Keratinocyte (primary cell): ENCODE measurements at regions not wholly inside any gene's neighbourhood (a gene's known extent, or its start where the extent isn't known, plus 50 kb on each side); places are given as distances from the start of the nearest gene placed in this dataset.

Experiments used
- DNase-seq: peaks from one replicate; pipeline ENCODE4 v3.0.0-alpha.2; 2011; ENCODE audit warnings: low read depth, missing footprints, low spot score
- FAIRE-seq: peaks from 2 replicates; lab custom pipeline; 2011; peaks lifted over from hg19 to GRCh38; lab: Jason Lieb, UNC
- H2AFZ ChIP-seq: 2 replicates; pipeline ENCODE4 v1.6.0; 2012; ENCODE audit warnings: low read length, control low read depth, inconsistent platforms; ENCODE audit not compliant: control insufficient read depth
- H3K27ac ChIP-seq: 2 replicates; pipeline ENCODE4 v1.5.1; 2011; ENCODE audit warnings: low read length; ENCODE audit not compliant: control insufficient read depth, insufficient read depth
- H3K27me3 ChIP-seq: 3 replicates; pipeline ENCODE4 v1.6.0; 2011; ENCODE audit warnings: low read length; ENCODE audit not compliant: control insufficient read depth, insufficient read depth; ENCODE audit errors: extremely low read depth
- H3K36me3 ChIP-seq, 2 experiments: 2 replicates in 1 of 2; 3 replicates in 1 of 2; pipeline ENCODE4 v1.5.1; 2011; ENCODE audit warnings: low read length in 2 of 2, mild to moderate bottlenecking in 1 of 2; ENCODE audit not compliant: control insufficient read depth in 2 of 2, insufficient read depth in 2 of 2; ENCODE audit errors: extremely low read depth in 1 of 2
- H3K4me1 ChIP-seq: 3 replicates; pipeline ENCODE4 v1.5.1; 2011; ENCODE audit warnings: low read length; ENCODE audit not compliant: control insufficient read depth, insufficient read depth; ENCODE audit errors: extremely low read depth
- H3K4me2 ChIP-seq: 3 replicates; pipeline ENCODE4 v1.6.0; 2011; ENCODE audit warnings: low read depth, low read length; ENCODE audit not compliant: control insufficient read depth, insufficient read depth; ENCODE audit errors: extremely low read depth
- H3K4me3 ChIP-seq, 3 experiments: fragments of 200-600 bp in 1 of 3; sonication (generic) in 1 of 3; 2 replicates in 2 of 3; 3 replicates in 1 of 3; pipeline ENCODE4 v1.5.1; 2011 to 2016; ENCODE audit warnings: low read length in 3 of 3, mild to moderate bottlenecking in 3 of 3, control low read depth in 2 of 3, inconsistent platforms in 1 of 3, low read depth in 1 of 3, mixed read lengths in 1 of 3, mixed run types in 1 of 3, moderate library complexity in 1 of 3; ENCODE audit not compliant: control insufficient read depth in 2 of 3, insufficient read depth in 2 of 3; ENCODE audit errors: extremely low read depth in 1 of 3
- H3K79me2 ChIP-seq: 2 replicates; pipeline ENCODE4 v1.6.0; 2012; ENCODE audit warnings: low read length; ENCODE audit not compliant: control insufficient read depth, insufficient read depth
- H3K9ac ChIP-seq: 3 replicates; pipeline ENCODE4 v1.6.0; 2011; ENCODE audit warnings: low read length; ENCODE audit not compliant: control insufficient read depth, insufficient read depth; ENCODE audit errors: extremely low read depth
- H3K9me1 ChIP-seq: 3 replicates; pipeline ENCODE4 v1.6.0; 2011; ENCODE audit warnings: low read length; ENCODE audit not compliant: control insufficient read depth, insufficient read depth; ENCODE audit errors: extremely low read depth
- H3K9me3 ChIP-seq: 2 replicates; pipeline ENCODE4 v1.5.1; 2012; ENCODE audit warnings: low read depth, low read length; ENCODE audit not compliant: control insufficient read depth
- H4K20me1 ChIP-seq: 3 replicates; pipeline ENCODE4 v1.6.0; 2011; ENCODE audit warnings: low read length; ENCODE audit not compliant: control insufficient read depth, insufficient read depth; ENCODE audit errors: extremely low read depth
- EZH2 ChIP-seq: IDR thresholded peaks from one replicate; pipeline ENCODE4 v1.6.1; 2012; ENCODE audit warnings: inconsistent platforms, mild to moderate bottlenecking, low read length, moderate library complexity
- dilution Hi-C: fragments of 300-500 bp; cut with MboI; formaldehyde crosslinking; loops from one replicate; pipeline ENCODE4 v1.7.0; 2020; ENCODE audit warnings: low sequenced_read_pairs; ENCODE audit not compliant: extremely low pct_ligation_motif_present
- TF ChIP-seq, protein P1 (sequence below), 3 experiments: IDR thresholded peaks in 1 of 3; conservative IDR thresholded peaks in 1 of 3; optimal IDR thresholded peaks in 1 of 3; 2 replicates in 2 of 3; 3 replicates in 1 of 3; pipeline versions ENCODE3 to v1.5.1; 2011; ENCODE audit warnings: low read length in 3 of 3, mild to moderate bottlenecking in 3 of 3, moderate library complexity in 2 of 3, control low read depth in 1 of 3, inconsistent platforms in 1 of 3; ENCODE audit not compliant: insufficient read depth in 2 of 3; ENCODE audit errors: extremely low read depth in 1 of 3

DNA sequence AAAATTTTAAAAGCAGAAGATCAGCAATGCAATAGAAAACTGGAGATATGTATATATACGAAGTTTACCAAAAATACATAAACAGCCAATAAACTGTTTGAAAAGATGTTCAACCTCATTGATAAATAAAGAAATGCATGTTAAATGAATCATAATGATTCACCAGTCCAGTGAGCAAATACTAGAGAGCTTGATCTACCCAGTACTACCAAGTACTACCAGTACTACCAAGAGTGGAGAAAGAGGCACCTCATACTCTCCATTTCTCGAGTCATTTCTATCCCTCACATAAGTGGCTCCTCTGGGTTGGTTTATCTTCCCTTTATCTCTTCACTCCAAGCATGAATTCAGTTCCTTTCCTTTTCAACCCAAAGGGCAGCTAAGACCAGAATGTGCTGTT is 138.9 kb downstream of the MREG start:
- no peaks in the 10 kb centered on the region for H3K9me3 ChIP-seq

DNA sequence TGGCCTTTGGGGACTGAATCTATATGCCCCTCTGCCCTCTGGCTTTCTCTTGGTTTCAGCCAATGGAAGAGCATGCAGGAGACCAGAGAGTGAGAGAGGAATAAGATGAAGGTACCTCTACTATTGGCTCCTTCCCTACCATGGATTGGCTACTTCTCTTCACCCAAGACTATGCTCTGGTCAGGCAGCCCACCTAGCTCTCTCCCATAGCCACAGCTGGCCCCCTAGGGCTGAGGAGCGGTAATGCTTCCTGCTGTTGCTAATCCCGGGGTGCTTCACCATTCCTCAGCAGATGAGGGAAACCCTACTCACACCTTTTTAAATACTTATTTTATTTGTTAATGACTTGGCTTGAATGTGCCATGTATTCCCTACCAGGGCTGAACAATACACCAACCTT is 142.4 kb downstream of the MREG start:
- no peaks in the 10 kb centered on the region for H3K79me2 ChIP-seq
- no peak overlapping the region for H2AFZ ChIP-seq
- DNase-seq (no peak), FAIRE-seq (no peak)
- no peaks in the 10 kb centered on the region for H3K9me1 ChIP-seq
- no peak overlapping the region for H3K27ac ChIP-seq
- no peak for TF ChIP-seq EZH2
- TF ChIP-seq, protein P1, sequence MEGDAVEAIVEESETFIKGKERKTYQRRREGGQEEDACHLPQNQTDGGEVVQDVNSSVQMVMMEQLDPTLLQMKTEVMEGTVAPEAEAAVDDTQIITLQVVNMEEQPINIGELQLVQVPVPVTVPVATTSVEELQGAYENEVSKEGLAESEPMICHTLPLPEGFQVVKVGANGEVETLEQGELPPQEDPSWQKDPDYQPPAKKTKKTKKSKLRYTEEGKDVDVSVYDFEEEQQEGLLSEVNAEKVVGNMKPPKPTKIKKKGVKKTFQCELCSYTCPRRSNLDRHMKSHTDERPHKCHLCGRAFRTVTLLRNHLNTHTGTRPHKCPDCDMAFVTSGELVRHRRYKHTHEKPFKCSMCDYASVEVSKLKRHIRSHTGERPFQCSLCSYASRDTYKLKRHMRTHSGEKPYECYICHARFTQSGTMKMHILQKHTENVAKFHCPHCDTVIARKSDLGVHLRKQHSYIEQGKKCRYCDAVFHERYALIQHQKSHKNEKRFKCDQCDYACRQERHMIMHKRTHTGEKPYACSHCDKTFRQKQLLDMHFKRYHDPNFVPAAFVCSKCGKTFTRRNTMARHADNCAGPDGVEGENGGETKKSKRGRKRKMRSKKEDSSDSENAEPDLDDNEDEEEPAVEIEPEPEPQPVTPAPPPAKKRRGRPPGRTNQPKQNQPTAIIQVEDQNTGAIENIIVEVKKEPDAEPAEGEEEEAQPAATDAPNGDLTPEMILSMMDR (optimal IDR thresholded peaks at IDR 0.05 in 1 of 3, IDR thresholded peaks at IDR 0.05 in 1 of 3, conservative IDR thresholded peaks at IDR 0.05 in 1 of 3; ENCODE audit: extremely low read depth in 1 of 3, insufficient read depth in 2 of 3, low read length in 3 of 3), result peak; percentile 32 to 57 (median 53)
- H3K27me3 ChIP-seq, result no peaks in the 10 kb centered on the region
- no peak overlapping the region for H3K4me3 ChIP-seq
- H4K20me1 ChIP-seq, result no peaks in the 10 kb centered on the region
- no peaks in the 10 kb centered on the region for H3K36me3 ChIP-seq
- no peak overlapping the region for H3K9ac ChIP-seq
- H3K4me2 ChIP-seq, result no peak overlapping the region
- H3K9me3 ChIP-seq, result no peaks in the 10 kb centered on the region
- H3K4me1 ChIP-seq, result peaks cover 5% of the 10 kb centered on the region
- dilution Hi-C loops, result no loop called here

More for the DNA sequence above, 138.9 kb downstream of the MREG start:
- H3K9me1 ChIP-seq, result no peaks in the 10 kb centered on the region
- H3K27me3 ChIP-seq, result no peaks in the 10 kb centered on the region
- dilution Hi-C loops, result no loop called here
- no peak overlapping the region for H3K4me3 ChIP-seq
- H3K36me3 ChIP-seq, result no peaks in the 10 kb centered on the region
- no peaks in the 10 kb centered on the region for H3K79me2 ChIP-seq
- H3K27ac ChIP-seq, result no peak overlapping the region
- H3K9ac ChIP-seq, result no peak overlapping the region
- H3K4me1 ChIP-seq, result peaks cover 5% of the 10 kb centered on the region
- no peak overlapping the region for H3K4me2 ChIP-seq
- DNase-seq, result peak; percentile 5
- H4K20me1 ChIP-seq, result no peaks in the 10 kb centered on the region
- H2AFZ ChIP-seq, result no peak overlapping the region
- no peak for FAIRE-seq
- TF ChIP-seq, protein P1 (optimal IDR thresholded peaks at IDR 0.05 in 1 of 3, IDR thresholded peaks at IDR 0.05 in 1 of 3, conservative IDR thresholded peaks at IDR 0.05 in 1 of 3; ENCODE audit: extremely low read depth in 1 of 3, insufficient read depth in 2 of 3, low read length in 3 of 3), result no peak
- TF ChIP-seq EZH2, result no peak
